HG02970 (cell line): ENCODE measurements at regions not wholly inside any gene's neighbourhood (a gene's known extent, or its start where the extent isn't known, plus 50 kb on each side); places are given as distances from the start of the nearest gene placed in this dataset.

Experiments
- ATAC-seq: cut with Tn5 transposase; IDR thresholded peaks from one replicate; pipeline ENCODE4 v1.9.1; 2021; ENCODE audit warnings: mild to moderate bottlenecking, moderate library complexity, moderate number of reproducible peaks; ENCODE audit not compliant: unreplicated experiment, low FRiP score

GRCh38 chr11:19597876-19598275 lies 114.8 kb upstream of the NAV2 start:
- ATAC-seq = no peak

- no peak for ATAC-seq
Measured at GRCh38 chr11:19597206-19597605, 115.4 kb upstream of the NAV2 start.

GRCh38 chr11:19595840-19596751 lies 116.5 kb upstream of the NAV2 start:
- no peak for ATAC-seq

GRCh38 chr11:19595499-19595839 lies 117.2 kb upstream of the NAV2 start:
- no peak for ATAC-seq

DNA sequence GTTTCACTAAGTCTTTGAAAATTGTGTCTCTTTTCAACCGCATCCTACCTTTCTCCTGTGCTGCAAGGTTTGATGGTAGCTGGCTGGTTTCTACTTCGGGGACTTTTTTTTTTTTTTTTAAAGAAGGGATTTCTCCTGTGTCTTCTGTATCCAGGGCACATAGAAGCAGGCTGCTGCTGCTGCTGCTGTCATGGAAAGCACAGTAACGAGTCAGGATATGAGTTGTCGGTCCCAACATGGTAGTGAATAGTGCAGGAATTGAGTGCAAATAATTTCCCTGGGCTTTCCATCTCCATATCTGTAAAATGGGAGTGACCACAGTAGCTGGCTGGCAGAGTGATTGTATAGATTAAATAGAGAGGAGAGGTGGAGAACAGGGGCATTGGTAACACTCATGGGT lies 118.3 kb upstream of the NAV2 start:
- ATAC-seq = no peak

DNA sequence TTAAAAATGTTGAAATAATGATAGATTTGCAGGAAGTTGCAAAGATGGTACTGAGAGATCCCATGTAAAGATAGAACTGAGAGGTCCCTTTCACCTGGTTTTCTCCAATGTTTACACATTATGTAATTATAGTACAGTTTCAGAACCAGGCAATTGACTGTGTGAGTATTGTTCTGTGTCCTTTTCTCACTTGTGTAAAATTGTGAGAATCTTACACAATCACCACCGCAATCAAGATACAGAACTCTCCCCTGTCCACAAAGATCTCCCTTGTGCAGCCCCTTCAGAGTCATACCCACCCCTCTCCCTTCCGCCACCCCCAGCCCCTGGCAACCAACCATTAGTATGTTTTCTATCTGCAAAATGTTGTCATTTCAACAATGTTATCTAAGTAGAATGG lies 119.8 kb upstream of the NAV2 start:
- ATAC-seq = no peak

- no peak for ATAC-seq
Measured at GRCh38 chr11:19589567-19590260, 122.9 kb upstream of the NAV2 start.

- no peak for ATAC-seq
Measured at GRCh38 chr11:19587979-19588378, 124.7 kb upstream of the NAV2 start.

DNA sequence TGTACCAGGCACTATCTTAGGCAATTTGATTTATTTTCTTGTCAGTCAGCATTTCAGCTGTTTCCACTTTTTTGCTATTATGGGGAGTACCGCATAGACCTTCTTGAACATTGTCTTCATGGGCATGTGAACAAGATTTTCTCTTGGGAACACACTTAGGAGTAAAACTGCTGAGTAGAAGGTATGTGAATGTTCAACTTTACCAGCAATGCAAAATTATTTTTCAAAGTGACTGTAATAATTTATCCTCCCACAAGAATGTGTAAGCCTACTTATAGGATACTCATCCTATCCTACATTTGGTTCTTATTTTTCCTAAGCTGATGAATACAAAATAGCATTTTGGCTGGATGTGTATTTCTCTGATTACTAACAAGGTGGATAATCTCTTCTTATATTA lies 132.0 kb upstream of the NAV2 start:
- ATAC-seq = no peak

DNA sequence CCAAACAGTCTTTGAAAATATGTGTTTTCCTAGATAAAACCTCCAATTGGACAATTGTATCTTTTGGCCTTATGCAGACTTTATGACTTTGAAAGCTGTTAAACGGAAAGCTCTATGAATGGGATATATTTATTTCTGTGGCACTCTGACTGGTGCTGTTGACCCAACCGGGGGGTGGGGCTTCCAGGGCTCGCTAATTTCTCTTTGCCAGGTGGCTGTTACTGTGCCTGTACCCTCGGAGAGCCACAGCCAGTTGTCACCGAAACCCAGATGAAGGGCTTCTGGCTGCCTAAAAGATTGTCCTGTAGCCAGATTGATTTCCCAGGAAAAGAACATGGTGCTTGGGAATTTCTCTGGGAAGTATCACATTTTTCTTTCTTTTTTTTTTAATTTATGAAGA lies 132.7 kb upstream of the NAV2 start:
- ATAC-seq = no peak

DNA sequence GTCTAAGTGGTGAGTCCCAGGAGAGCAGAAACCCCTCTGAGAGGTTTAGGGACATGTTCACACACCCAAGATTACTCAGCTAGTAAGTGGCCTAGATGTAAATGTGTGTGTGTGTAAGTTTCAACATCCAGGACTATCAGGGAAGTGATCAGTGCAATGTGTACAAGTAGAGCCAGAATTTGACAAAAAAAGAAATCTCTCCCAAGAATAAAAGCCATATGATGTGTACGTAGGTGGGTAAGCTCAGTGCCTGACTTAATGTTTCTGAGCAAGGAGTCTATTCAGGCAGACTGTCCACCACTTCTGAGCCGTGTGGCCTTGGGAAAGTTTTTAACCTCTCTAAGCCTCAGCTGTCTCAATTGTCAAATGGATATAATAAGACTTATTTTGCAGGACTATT lies 133.8 kb upstream of the NAV2 start:
- ATAC-seq = no peak

DNA sequence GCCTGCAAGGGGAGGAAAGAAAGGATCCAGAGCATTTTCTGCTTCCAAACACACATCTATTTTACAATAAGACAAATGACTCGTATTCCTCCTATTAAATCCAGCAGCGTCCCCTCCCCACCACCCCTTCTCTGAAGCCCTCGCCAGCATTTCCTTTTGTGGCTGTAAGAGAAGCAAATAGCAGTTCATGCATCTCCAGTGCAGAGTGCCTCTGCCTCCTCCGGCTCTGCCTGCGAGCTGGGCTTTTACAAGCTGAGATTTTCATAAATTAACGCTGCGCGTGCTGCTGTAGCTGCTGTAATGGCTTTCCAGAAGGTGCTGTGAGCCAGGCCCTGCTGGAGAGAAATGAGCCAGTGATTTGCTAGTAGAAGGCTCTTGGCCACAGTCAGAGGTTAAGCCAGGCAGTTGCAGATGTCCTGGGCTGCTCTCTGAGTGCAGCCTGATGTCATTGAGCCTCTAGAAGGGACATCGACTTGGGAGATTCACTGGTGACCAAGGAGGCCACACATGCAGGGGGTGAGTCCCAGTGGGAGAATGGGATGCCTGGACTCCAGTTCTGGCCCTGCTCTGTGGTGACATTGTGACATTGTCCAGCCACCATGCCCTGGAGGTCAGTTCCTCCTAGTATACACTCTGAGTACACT lies 134.5 kb upstream of the NAV2 start:
- ATAC-seq = no peak

DNA sequence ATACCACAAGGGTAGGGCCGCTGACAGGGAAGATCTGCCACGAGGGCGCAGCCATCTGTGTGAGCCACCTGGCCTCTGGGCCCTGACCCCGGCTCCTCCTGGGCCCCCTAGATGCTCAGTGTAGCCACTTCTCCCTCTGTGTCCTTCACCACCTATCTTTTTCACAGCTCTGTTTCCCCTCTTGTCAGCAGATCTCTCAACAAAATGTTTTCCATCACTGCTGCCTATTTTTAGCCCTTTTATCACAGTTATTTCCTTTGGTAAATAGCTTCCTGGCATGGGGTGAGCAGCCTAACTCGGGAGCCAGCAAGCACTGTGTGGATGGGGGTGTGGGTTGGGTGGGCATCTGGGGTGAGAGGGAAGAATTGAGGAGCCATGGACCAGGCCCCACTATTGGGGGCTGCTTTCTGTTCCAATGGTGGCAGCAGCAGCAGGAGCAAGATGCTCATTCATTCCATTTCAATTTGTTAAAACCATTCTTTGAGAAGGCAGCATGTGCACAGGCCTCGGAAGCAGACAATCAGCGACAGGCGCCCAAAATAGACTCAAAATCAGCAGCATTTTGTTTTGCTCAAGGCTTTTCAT lies 135.2 kb upstream of the NAV2 start:
- no peak for ATAC-seq

DNA sequence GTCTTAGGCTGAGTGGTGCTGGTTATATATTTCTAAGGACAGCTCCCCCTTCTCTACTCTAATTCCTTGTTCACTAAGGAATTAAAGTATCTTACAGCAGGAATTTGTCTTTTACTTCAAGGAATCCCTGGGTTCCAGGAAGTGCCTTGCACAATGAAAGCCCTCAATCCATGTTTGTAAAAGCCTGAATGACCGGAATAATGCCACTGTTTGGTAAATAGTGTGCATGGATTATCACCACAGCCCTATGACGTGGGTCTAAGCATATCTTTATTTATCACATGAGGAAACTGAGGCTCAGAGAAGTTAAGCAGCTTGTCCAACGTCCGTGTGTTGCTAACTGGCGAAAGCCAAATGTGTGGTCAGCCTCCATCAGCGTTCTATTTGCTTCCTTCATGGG lies 135.7 kb upstream of the NAV2 start:
- ATAC-seq = no peak

DNA sequence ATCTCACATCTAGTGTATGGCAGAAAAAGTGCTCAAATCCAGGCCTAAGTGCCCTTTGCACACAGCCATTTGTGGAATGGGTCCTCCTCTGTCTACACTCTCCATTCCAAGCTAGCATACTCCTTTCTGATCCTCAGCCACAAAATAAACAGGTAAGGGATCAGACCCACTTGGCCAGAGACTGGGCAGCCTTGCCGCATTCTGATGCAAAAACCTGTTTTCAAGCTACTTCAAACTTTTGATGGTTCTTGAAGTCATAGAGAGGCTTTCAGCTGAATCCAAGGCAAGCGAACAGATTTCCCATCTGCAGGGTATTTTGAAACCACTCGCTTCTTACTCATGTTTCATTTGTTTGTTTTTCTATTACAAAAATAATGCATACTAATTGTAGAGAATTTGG lies 136.6 kb upstream of the NAV2 start:
- no peak for ATAC-seq

DNA sequence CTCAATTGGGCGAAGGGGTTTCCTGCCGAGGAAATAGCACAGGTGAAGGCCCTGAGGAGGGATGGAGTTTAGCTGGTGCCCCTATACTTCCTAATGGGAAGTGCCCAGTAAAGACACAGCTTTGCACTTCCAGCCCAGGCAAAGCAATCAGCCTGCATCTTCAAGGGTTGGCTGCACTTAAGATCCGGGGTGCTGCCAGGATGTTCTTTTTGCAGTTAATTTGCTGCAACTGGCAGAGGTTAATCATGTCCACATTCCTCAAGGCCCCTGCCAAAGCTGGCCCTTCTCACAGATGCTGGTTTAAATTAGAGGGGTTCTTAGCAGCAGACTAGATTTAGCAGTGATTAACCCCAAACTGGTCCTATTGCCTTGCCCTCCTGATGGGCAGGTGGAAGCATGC lies 137.7 kb upstream of the NAV2 start:
- ATAC-seq = no peak

DNA sequence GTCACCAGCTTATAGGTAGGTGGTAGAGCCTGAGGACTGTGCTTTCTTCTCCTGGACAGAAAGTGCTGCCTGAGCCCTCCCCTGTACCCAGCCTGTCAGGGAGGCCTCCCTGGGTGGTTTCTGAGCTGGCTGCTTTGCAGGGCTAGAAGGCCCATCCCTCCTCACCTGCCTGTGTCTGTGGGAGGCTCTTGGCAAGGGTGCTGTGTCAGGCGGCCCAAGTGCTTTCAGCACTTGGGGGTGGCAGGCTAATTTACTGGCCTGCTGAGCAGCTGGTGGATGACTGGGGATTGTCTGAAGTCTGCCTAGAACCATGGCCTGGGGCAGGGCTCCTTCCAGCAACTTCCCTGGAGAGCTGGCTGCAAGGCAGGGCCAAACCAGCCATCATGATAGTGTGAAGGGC lies 139.0 kb upstream of the NAV2 start:
- ATAC-seq = no peak

DNA sequence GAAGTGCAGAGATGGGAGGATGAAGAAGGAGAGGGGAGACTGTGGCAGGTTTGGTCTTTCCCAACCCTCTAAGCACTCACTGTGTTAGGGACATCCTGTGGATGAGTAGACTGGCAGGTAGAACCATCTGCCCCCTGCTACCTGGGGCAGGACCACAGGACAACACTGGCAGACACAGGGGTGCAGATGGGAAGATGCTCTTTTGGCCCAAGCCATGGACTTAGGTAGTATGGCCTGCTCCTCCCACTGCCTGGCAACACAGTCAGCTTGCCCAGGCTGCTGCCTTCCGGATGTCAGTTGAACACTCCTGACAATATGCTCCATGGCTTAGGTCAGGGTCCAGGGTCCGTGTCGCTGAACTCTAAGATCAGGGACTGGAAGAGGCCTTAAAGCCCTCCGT lies 140.7 kb upstream of the NAV2 start:
- ATAC-seq = no peak

- no peak for ATAC-seq
Measured at GRCh38 chr11:19570889-19571288, 141.7 kb upstream of the NAV2 start.

GRCh38 chr11:19567996-19568395 lies 144.6 kb upstream of the NAV2 start:
- ATAC-seq = no peak
